ENCODE measurements at regions not wholly inside any gene's neighbourhood (a gene's known extent, or its start where the extent isn't known, plus 50 kb on each side); places are given as distances from the start of the nearest gene placed in this dataset.
"Not testable (repeated sequence)": the region's sequence is repeated elsewhere in the genome, so short reads cannot be mapped to it uniquely, and the experiment has no call there.

GRCh38 chr9:86585422-86586143 is 231.4 kb upstream of the TUT7 start:
- peak in 3 of 4 donors; percentile 45 to 70 (median 69) for DNase-seq (ENCODE audit: low read depth in 4 of 4, low spot score in 3 of 4)

GRCh38 chr9:86580688-86581087 is 226.5 kb upstream of the TUT7 start:
- DNase-seq (ENCODE audit: low read depth in 4 of 4, low spot score in 3 of 4), result no peak

- DNase-seq (ENCODE audit: low read depth in 4 of 4, low spot score in 3 of 4), result no peak
Observed at GRCh38 chr9:86578722-86579121, 224.5 kb upstream of the TUT7 start.

DNA sequence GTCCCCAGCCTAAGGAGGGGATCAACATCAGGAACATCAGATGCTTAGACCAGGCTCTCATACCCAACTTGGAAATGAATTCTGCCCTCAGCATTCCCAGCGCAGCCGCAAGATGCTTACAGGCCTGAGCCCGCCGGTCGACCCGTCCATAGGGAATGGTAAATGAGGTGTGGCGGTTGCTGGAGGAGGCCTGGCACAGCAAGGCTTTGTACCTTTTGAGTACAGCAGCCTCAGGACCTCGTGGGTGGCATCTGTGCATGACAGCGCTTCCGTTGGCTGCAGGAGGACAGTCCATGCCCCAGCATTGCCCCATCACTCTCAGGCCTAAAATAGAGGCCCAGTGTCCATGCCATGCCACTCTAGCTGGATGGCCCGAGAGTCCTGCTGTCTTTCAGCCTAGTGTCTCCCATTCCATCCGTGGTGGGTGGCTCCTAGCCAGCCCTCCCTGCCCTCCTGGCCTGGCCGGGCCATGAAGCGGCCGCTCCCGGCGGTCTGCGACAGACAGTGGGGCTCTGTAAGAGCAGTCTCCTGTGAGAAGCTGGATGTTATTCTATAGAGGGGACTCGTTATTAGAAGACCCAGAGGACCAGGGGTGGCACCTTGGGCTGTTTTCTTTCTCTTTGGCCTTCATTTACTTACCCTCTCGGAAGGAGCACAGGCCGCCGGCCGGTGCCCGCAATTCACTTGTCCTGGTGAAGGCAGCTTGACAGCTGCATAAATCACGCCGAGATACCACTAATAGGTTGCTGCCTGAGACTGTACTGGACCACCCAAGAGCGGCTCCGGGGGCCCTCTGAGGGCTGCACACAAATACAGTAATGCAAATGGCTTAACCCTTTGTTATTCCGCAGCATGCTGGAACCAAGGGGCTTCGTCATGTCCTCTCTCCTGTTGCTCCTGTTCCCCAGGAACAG is 223.5 kb upstream of the TUT7 start:
- DNase-seq (ENCODE audit: low read depth in 4 of 4, low spot score in 3 of 4), result peak in 3 of 4 donors; percentile 38 to 72 (median 52)

GRCh38 chr9:86575825-86576525 is 221.8 kb upstream of the TUT7 start:
- DNase-seq (ENCODE audit: low read depth in 4 of 4, low spot score in 3 of 4), result no peak

GRCh38 chr9:86575137-86575536 is 220.9 kb upstream of the TUT7 start:
- no peak for DNase-seq (ENCODE audit: low read depth in 4 of 4, low spot score in 3 of 4)

GRCh38 chr9:86573886-86574285 is 219.7 kb upstream of the TUT7 start:
- DNase-seq (ENCODE audit: low read depth in 4 of 4, low spot score in 3 of 4), result no peak

GRCh38 chr9:86572904-86573303 is 218.7 kb upstream of the TUT7 start:
- DNase-seq (ENCODE audit: low read depth in 4 of 4, low spot score in 3 of 4), result no peak

- DNase-seq (ENCODE audit: low read depth in 4 of 4, low spot score in 3 of 4), result not testable (repeated sequence)
Observed at GRCh38 chr9:86565603-86566002, 211.4 kb upstream of the TUT7 start.

DNA sequence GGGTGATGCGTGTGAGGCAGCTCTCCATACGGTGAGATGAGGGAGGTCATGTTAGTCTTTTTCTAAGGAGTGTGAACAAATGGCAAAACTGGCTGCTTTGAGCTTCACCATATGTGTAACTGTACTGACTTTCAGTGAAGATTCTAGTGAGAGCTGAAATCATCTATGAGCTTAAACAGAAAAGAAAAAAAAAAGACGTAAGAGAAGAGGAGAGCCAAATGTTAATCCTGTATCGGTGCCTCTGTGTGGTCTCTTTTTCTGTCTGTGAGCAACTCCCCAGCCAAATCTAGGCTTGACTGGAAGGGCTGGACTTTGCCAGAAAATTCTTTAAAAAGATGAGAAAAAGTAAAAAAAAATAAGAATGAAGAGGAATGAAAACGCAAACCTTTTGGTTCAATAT is 209.7 kb upstream of the TUT7 start:
- no peak for DNase-seq (ENCODE audit: low read depth in 4 of 4, low spot score in 3 of 4)

DNA sequence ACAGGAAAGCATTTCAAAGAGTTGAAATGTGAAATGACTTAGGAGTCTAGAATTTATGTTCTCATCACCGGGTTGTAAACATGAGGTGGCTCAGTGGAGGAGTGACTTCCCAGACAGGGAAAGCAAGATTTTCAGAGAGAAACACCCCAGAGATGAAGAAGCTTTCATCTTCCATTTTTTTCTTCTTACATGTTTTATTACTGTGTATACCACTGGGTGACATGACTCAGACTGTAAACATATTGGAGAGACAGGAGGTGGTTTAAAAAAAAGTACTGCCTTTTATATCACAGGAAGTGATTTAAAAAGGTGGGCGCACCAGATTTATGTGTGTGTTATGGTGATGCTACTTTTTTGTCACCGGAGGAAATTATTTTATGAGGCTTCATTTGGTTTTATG is 209.1 kb upstream of the TUT7 start:
- DNase-seq (ENCODE audit: low read depth in 4 of 4, low spot score in 3 of 4), result no peak

GRCh38 chr9:86562691-86563090 is 208.5 kb upstream of the TUT7 start:
- DNase-seq (ENCODE audit: low read depth in 4 of 4, low spot score in 3 of 4), result no peak

DNA sequence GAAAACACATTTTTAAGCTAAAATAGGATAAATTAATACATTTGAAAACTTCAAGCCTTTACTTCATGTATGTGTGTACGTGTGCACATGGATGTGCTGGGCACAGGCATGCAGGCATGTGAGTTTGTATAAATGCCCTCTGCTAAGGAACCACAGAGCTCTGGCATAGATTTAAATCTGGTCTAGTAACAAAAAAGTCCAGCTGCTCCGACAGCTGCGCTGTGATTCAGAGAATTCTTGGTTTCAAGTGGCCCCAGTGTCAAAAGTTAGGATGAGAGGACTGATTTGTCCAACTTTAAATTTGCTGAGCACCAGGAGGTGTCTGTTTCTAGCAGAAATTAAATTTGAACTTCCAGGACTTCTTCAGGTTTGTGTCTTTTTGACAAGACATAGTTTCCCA is 203.7 kb upstream of the TUT7 start:
- DNase-seq (ENCODE audit: low read depth in 4 of 4, low spot score in 3 of 4), result no peak

DNA sequence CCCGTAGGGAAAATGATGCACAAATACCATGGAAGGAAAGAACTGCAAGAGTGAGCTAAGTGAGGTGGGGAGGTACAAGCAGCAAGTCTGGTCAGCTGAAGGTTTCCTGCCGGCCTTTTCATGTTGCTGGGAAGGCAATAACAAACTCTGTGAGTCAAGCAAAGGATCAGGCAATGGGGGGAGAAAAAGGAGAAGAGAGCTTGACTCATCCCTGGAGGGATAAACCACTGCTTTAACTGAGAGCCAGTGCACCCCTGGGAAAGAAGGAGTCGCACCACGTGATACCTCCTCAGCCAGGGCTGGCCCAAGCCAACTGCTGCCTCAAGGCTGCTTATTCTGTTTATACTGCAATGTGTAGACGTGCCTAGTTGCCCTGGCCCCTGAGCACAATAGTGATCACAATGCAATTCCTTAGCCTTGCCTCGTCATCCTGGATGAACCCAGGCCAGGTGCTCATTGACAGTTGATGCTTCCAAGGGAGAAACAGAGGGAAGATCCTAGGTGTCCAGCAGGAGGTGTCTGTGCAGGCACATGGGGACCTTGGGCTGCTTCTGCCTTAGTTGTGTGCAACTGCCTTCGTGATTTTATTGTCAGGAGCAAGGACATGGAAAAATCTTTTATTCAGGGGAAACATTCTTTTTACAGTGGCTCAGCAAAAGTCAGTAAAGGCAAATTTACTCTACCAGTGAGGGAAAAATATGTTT is 203.0 kb upstream of the TUT7 start:
- DNase-seq (ENCODE audit: low read depth in 4 of 4, low spot score in 3 of 4), result no peak

DNA sequence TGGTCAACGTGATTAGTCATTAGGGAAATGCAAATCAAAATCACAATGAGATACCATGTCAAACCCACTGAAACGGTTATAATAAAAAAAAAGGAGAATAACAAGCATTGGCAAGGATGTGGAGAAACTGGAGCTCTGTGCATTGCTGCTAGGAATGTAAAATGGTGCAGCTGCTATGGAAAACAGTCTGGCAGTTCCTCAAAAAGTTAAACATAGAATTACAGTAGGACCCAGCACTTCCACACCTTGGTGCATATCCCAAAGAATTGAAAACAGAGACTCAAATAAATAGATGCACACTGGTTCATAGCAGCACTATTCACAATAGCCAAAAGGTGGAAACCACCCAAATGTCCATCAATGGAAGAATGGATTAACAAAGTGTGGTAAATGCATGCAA is 201.5 kb upstream of the TUT7 start:
- DNase-seq (ENCODE audit: low read depth in 4 of 4, low spot score in 3 of 4), result no peak

DNA sequence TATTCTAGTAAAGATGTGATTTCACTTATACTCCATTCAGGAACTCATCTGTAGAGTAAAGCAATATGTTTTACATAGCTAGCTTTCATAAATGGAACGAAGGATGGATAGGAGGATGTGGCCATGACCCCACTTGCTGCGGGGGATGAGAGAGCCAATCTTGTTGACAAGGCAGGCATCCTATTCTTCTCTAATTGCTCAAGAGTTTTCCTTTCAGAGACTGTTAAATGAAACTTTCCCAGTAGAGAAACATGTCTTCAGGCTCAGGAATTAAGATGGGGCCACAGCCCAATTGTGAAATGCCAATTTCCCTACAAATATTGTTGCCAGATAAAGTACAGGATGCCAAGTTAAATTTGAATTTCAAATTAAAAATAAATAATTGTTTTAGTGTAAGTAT is 196.2 kb upstream of the TUT7 start:
- no peak for DNase-seq (ENCODE audit: low read depth in 4 of 4, low spot score in 3 of 4)

DNA sequence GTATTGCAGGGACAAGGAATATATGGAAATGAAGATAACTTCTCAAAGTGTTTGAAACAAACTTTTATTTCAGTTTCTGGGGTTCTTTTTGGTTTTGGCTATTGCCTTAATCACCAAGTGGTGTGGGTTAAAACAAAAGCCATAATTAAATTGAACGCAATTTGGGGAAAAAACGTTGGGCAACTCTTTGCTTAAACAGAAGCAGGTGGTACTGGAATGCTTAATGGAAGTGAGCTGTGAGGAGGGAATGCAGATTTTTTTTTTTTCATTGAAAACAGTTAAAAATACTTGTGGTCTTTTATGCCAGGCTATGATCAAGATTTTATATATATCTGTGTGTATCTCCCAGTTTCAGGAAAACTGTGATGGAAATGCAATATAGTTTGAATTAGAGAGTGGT is 195.7 kb upstream of the TUT7 start:
- DNase-seq (ENCODE audit: low read depth in 4 of 4, low spot score in 3 of 4), result no peak

DNA sequence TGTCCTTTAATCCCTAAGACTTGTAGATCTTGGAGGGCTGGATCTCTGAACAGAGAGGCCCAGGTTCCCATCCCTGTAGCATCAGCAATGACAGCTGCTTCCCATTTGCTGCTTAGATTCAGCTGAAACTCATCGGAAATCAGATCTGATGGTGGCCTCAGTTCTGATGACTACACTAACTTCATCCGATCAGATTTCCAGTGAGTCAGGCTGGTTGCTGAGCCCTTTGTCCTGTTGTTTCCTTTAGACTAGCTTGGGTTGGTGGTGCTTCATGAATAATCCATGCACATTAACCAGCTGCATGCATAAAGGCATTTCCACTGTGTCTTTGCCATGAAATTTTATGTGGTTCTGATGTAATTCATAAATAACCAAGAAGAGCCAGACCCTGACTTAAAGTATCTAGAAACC is 195.2 kb upstream of the TUT7 start:
- no peak for DNase-seq (ENCODE audit: low read depth in 4 of 4, low spot score in 3 of 4)

DNA sequence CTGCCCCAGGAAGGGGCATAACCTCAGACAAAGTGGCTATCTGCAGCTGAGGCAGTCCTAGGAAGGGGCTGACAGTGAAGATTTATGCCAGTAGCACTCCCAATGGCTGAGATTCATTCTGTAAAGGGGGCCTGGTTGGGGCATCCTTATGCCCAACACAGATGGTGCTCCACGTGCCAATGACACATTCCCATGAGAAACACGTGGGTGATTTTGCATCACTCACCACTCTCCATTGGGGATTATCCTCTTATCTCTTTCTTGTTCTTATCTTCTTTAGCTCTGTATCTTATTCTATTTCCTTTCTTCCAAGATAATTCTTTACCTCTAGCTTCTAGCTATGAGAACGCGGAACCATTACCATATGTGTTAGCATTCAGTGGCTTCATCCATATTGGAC is 194.0 kb upstream of the TUT7 start:
- no peak for DNase-seq (ENCODE audit: low read depth in 4 of 4, low spot score in 3 of 4)

DNA sequence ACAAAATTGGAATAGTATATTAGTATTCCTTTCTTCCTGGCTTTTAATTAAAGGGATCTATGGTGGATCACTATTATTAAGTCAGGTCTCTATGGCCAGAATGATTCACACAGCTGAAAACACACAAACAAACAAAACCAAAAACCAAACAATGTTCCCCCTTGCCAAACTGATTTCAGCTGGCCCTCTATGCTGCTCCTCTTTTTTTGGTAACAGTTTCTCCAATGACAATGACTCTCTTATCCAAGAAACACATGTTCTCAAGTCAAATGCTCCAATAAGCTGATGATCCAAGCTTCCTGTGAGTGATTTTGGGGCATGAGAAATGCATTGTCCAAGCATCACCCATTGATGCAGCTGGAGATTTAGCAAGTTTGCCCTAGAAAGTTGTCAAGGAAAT is 193.4 kb upstream of the TUT7 start:
- no peak for DNase-seq (ENCODE audit: low read depth in 4 of 4, low spot score in 3 of 4)

- no peak for DNase-seq (ENCODE audit: low read depth in 4 of 4, low spot score in 3 of 4)
Observed at GRCh38 chr9:86546712-86547111, 192.5 kb upstream of the TUT7 start.
